NCI-H82 treated with DMSO at 0.1 percent for 48 hours (cell line): ENCODE measurements at regions not wholly inside any gene's neighbourhood (a gene's known extent, or its start where the extent isn't known, plus 50 kb on each side); places are given as distances from the start of the nearest gene placed in this dataset.
"Not testable (repeated sequence)": the region's sequence is repeated elsewhere in the genome, so short reads cannot be mapped to it uniquely, and the experiment has no call there.

Experiments
- DNase-seq: peaks from one replicate; lab custom pipeline; 2025; ENCODE audit not compliant: unreplicated experiment; lab: John Stamatoyannopoulos, UW

DNA sequence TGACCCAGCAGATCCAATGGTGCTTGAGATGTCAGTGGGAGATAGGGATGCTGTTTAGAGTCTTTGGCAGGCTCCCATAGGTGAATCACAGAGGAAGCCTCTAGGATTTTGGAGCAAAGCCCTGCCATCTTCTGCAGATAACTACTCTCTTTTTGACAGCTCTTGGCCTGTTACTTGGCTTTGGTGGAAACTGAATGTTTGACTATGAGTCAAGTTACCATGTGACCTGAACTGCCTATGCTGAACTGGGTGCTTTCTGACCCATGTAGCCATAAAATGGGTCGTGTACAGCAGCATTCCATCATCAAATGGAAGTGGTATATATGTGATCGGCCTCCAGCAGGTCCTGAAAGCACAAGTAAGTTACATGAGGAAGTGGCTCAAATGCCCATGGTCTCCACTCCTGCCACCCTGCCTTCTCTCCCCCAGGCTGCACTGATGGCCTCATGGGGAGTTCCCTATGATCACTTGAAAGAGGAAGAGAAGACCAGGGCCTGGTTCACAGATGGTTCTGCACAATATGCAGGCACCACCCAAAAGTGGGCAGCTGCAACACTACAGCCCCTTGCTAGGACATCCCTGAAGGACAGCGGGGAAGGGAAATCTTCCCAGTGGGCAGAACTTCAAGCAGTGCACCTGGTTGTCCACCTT is 105.6 kb upstream of the ZC3H12A start:
- not testable (repeated sequence) for DNase-seq

DNA sequence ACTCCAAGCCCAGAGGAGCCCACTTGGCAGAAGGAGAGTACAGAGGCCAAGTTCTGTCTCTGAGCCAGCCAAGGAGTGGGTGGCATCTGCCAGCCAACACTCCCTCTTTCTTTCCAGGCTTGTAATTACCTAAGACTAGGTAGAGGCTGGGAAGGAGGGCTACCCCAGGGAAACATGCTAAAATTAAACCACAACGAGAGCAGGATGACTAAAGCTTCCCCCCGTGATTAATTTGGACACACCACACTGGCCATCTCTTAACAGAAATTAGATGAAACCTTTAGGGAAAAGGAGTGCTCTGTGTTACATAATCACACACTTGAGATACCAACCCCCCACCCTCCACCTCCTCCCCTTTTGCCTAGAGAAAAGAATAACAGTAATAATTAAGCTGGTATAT is 102.1 kb upstream of the ZC3H12A start:
- DNase-seq = no peak

DNA sequence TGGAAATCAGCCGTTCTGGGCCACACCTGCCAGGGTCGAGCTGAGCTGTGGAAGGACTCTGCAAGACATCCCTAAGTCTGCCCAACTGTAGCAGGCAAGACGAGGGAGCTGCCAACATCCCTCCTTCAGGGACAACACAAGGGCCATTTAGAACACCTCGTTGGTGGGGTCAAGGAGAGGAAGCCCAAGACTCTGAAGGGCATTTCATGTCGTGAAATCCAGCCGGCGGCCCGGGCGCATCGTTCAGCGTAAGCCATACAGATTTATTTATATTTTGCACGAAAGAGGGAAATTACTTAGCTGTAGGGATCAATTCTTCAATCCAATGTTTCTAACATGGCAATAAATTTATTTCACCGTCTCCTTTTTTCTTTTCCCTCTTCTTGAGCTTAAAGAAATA is 101.7 kb upstream of the ZC3H12A start:
- no peak for DNase-seq

DNA sequence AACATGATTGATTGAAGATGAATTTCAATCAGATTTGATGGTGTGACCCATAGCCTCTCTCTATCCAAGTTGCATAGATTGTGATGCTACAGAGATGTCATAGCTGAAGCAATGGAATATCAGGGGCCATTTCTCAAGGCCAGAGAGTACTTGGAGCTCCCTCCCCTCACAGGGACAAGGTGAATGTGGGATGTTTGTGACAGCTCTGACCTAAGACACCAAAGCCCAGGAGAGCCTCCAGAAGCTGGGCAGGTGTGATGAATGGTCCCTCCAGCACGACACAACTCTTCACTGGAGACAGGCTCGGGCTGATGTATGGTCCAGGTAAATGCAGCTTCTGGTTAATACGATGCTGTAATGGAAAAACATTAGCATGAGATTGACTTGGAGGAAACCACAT is 101.0 kb upstream of the ZC3H12A start:
- no peak for DNase-seq

DNA sequence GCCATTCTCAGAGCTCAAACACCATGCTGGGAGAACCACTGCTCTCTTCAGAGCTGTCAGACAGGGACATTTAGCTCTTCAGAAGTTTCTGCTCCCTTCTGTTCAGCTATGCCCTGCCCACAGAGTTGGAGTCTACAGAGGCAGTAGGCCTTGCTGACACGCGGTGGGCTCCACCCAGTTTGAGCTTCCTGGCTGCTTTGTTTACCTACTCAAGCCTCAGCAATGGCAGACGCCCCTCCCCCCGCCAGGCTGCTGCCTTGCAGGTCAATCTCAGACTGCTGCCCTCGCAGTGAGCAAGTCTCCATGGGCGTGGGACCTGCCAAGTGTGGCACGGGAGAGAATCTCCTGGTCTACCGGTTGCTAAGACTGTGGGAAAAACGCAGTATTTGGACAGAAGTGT is 93.8 kb upstream of the ZC3H12A start:
- not testable (repeated sequence) for DNase-seq

DNA sequence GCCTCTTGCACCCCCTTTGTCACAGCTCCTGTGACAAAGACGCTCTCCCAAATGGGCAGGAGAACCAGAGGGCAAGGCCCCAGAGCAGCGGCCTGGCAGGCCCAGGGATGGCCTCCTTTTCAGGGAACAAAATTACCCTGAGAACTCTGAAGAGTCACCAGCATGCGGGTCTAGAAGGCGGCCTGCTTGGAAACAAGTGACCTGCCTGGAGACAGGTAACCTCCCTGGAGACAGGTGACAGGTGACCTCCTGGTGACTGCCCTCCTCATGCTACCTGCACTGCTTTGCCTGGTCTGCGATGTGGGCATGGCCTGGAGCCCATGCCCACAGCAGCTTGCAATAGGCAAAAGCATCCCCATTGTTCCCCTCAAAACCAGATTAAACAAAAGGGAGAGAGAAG is 86.5 kb upstream of the ZC3H12A start:
- no peak for DNase-seq

DNA sequence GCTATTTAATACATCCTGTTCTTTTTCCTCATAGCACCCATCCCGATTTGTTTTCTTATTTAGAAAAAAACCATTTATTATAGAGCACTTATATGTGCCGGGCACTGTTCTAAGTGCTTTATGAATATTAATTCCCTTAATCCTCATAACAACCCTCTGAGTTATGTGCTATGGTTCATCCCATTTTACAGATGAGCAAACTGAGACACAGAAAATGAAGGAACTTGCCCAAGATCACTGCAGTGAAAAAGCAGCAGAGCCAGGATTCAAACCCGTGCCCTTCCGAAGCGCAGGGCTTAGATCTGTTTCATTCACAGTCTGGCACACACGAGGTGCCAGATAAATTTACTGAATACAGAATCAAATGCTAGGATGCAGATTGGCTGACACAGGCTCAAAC is 85.1 kb upstream of the ZC3H12A start:
- DNase-seq = no peak

DNA sequence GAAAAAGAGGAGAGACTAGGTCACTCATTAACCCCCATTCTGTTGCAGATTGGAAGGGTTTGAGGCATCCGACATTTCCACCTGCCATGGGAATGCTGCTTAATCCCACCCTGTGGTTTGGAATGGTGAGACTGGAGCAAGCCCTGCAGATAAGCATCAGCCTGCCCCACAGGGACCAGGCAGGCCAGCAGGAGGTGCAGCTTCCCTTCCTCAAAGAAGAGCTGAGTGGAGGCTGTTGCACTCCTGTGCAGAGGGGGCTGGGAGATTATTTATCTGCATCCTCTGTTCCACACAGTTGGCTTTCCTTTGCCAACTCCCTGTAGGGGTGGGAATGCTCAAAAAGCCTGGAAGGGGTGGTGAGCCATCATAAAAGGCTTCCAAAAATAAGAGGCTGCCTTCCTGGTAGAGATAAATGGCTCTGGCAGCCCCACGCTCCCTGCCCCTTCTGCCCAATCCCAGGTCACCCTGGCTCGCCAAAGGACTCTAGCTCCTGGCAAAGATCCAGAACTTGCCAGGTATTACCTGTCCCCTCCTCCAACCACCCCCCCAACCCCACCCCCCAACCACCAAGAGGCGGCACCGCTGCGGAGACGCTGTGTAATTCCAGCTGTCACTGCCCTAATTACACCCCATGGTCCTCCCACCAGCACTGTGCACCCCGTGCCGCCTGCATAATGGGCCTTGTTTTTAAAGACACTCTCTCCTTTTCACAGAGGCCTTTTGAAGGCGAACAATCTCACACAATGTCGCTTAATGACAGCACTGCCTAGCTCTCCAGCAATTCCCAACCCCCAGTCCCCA is 83.0 kb upstream of the ZC3H12A start:
- peak; percentile 4 for DNase-seq

DNA sequence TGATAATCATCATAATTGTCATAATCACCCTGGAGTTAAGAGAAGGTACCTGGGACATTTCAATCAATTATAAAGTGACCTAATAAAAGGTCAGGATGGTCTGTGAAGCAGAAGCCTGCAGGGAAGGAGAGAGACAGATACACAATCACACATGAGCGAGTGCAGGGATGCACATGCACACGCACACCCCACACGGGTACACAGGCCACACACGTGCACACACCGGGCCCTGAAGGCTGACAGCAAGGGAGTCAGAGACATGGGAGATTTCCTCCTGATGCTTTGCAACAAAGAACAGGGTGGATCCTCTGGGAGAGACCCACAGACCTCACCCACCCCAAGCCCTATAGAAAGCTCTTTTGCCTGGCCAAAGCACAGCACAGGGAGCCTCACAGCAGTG is 82.3 kb upstream of the ZC3H12A start:
- DNase-seq = no peak

DNA sequence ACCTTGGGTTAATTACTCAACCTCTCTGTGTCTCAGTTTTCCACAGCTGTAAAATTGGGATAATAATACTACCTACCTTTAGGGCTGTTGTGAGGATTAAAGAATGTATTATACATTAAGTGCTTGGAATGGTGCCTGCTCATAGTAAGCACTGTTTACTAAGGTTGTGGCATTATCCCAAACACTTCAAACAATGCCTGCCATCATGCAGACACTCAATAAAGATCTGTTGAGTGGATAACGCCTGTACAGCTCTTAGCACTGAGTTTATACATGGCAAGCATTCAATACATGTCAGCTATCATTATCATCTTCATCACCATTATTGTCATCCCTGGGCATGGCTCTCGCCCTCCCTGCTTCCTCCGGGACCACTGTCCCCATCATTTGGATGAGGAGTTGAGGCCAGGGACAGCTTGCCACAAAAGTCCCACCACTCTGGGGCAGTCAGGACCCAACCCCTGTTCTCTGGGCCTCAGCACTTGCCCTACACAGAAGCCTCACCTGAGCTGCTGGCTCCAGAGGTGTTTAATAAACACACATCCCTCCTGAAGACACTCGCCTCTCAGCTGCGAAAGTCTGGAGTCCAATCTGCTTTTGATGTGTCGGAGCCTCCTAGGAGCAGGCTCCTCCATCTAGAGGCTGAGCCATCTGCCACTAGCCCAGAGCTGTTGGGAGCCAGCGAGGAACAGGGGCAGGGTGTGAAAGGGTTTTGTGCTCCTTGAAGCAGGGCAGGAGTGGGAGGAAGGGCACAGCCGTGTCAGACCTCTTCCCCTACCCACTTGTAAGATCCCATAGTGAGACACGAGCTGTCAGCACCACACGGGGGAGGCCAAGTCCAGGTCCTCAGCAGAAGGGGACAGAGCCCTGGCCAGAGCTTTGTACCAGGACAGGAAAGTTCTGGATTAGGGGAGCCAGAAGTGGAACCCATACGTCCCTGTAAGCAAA is 80.9 kb upstream of the ZC3H12A start:
- DNase-seq = peak; percentile 15

DNA sequence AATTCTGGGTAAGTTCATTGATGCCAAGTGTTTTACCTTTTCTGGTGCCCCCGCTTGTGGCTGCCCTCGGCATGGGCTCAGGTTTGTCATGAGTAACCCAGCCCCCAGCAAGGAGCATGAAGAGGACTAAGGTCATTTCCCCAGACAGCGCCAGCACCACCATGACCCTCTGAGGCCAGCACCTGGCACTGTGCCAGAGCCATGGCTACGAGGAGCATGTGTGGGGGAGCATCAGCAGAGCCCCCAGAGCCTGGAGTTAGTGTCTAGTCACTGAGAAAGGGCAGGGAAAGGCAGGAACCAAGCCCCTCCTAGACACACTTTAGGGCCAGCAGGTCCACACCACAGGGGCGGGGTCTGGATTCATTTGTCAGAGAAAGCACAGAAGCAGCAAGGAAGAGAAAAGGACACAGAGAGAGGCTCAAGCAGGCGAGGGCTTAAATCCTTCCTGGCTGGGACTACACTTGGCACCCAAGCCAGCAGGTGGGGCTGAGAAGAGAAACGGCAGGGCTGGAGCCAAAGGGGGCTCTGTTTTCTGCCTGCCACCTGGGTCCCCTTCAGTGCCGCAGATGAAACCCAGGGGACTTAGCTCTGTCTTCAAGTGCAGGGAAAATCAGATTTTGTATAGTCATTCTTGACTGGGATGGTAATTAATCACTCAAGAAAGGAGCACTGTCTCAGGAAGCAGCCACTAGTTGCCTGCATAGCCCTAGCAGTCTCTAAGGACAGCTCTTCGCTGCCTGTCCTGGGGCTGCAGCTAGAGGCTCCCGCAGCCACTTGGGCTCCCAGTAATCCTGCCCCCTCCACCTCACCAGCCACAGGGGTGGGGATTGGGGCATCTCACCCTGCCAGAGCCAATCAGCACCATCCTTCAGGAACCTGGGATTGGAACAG is 79.6 kb upstream of the ZC3H12A start:
- peak; percentile 83 for DNase-seq

DNA sequence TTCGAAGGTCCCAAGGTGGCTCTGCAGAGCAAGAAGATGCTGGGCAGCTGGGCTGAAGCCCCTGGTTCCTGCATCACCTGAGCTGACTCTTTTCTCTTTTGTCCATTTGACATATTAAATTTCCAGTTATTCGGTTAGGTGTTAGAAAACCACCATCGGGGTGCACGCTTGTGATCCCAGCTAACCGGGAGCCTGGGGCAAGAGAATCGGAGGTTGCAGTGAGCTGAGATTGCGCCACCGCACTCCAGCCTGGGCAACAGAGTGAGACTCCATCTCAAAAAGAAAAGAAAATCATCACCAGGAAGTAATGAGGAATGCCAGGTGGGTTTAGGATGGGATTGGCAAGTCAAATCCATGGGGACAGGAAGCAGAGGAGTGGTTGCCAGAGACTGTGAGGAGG is 76.3 kb upstream of the ZC3H12A start:
- DNase-seq = no peak

DNA sequence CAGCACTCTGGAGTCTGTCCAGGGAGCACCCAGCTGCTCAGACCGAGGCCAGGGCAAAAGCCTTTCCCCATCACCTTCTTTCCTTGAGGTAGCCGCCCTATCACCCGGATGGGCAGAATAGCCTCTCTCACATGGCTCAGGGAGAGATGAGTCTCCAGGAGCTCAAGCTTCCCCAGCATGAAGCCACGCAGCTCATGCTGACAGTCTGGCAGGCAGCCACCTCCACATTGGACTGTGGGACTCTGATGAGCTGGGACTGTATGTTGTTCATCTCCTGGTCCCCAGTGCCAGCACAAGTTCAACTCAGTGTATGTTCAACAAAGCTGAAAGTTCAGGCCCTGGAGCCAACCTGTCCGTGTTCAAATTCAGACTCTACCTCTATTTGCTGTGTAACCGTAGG is 75.2 kb upstream of the ZC3H12A start:
- no peak for DNase-seq

DNA sequence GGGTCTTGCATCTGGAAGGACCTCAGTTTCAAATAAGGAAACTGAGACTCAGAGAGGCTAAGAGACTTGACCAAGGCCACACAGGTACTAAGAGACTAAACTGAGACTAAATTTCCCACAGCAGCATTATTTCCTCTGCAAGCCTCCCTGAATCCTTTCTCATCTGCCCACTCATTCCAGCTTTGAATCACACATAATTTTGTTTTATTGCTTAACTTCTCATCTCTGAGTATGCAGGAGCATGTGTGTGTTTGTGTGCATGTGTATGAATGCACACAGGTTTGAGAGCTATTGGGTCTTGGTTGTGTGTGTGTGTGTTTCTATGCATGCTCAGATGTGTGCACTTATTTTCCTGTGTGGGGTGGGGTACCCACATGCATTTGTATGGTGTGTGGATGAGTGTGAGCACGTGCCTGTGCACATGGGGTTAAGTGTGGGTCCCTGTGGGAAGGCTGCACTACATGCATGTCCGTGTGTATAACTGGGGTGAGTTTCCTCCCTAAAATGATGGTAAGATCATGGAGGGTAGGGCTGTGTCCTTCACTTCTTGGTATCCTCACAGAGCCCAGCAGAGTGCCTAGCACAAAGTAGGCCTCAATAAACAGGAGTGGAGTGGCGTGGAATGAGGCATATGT is 74.4 kb upstream of the ZC3H12A start:
- no peak for DNase-seq

DNA sequence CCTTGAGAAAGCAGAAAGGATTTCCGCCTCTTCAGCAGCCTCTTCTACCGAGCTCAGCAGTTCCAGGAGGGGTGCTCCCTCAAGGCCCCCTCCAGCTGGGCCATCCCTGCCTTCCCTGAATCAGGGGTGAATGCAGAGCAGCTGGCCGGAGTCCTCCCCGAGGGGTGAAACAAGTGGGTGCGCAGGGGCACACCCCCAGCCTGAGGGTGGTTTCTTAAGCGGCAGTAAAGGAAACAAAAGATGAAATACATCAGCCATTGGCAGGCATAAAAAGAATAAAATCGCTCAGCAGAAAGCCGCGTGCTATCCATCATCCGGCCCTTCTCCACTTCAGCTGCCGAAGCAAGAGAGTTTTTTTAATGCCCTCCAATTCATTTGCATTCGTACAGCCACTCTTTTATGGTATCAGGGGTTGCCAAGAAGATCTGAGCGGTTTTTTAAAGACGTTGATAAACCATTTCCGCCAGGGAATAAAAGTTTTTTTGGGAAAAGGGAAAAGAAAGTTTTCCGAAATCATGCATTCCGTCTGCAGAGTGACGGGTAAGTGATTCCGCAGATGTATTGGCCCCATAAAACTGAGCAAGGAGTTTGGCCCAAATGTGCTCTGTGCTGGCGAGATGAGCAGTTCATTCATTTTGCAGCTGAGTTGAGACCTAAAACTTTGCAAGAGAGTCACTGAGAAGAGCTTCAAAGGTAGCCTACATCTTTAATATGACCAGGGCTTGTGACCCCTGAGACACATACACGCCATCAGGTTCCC is 73.7 kb upstream of the ZC3H12A start:
- DNase-seq = no peak

DNA sequence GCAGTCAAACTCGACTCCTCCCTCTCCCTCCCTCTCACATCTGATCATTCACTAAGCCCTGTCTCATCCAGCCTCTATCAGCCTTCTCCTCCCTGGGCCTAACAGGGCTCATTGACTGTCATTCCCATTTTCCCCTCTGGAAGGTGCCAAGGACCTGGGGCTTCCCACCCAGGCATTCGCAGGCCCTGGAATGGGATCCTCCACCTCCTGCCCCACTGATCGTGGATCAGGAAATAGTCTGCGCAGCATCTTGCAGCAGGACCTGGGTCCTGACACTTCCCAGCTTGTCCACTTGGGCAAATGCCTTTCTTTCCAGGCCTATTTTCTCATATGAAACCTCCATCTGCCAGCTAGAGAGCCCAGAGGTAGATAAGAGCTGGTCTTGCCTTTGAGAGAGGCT is 71.2 kb upstream of the ZC3H12A start:
- DNase-seq = no peak

DNA sequence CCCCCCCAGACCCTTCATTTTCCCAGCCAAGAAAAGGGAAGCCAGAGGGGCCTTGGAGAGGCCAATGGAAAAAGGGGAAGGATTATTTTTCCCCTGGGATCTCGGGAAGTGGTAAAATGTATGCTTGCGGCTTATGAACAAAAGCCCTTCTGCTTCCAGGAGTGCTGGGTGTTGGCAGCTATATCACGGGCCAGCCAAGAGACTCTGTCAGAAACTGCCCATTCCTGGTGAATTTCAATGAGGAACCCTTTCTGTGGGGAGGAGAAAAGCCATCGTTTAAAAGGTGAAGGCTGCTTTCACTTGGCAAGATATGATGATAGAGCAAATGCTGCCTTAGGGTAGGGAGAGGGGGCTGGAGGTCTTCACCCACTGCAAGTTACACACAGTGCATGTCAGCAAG is 69.7 kb upstream of the ZC3H12A start:
- no peak for DNase-seq

DNA sequence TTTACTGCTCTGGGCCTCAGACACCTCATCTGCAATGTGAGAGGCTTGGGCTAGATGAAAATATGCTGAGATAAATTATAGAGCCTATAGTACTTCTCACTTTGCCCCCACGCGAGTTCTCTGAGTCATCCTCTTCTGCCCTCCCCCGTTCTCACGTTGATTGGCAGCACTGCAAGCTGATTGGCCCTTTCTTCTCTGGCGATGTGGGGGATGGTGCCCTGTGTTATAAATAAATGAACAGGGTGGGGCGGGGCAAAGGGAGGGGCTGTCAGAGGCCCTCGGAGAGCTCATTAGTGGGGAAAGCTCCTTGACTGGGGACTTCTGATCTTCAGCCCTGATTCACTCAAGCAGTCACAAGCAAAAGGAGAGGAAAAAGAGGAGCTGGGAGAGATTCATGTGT is 64.3 kb upstream of the ZC3H12A start:
- DNase-seq = peak; percentile 84

DNA sequence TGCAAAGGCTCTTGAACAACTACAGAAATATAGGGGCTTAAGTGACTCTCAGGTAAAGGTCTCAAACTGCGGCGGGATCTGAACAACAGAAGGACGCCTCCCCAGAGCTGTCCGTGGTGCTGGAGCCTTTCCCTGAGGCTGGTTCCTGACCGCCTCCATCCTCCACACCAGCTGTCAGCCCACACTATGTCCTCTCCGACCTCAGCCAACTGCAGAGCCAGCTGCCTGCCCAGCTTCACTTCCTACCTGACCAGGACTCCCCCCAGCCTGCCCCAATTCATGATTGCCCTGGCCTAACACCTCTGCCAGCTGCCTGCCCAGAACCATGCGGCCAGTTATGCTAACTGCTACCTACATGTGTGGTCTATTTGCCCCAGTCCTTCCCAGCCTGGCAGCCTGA is 63.6 kb upstream of the ZC3H12A start:
- DNase-seq = peak; percentile 3
